Ovary (tissue), 3 donors: ENCODE measurements at regions not wholly inside any gene's neighbourhood (a gene's known extent, or its start where the extent isn't known, plus 50 kb on each side); places are given as distances from the start of the nearest gene placed in this dataset.

Experiments
- CTCF ChIP-seq, 3 donors: fragments of 450-650 bp in 2 of 3; fragments of 200-600 bp in 1 of 3; IDR thresholded peaks; one replicate each; pipeline versions ENCODE4 v1.5.1 to v1.8.0; 2016 to 2022; ENCODE audit warnings: antibody characterized with exemption in 3 of 3, mild to moderate bottlenecking in 1 of 3
- POLR2A ChIP-seq: fragments of 450-650 bp; IDR thresholded peaks from one replicate; pipeline ENCODE4 v1.6.1; 2017; ENCODE audit warnings: antibody characterized with exemption, mild to moderate bottlenecking, moderate library complexity
- donor health status: DM: no; HTN: no; CAD: no.

GRCh38 chr4:22312113-22312512, 203.8 kb downstream of the ADGRA3 start:
- no peak for TF ChIP-seq CTCF (IDR thresholded peaks at IDR 0.05)
- no peak for TF ChIP-seq POLR2A
